Activated CD4-positive, alpha-beta T cell treated with anti-CD3 and anti-CD28 coated beads, Interleukin-2, Interleukin-4, amounts not matched to agents 100 ng/mL and 50 ng/mL, durations not matched to agents 16 hours and 8 hours (primary cell): ENCODE measurements at regions not wholly inside any gene's neighbourhood (a gene's known extent, or its start where the extent isn't known, plus 50 kb on each side); places are given as distances from the start of the nearest gene placed in this dataset.

Experiments
- DNase-seq: peaks from one replicate; pipeline ENCODE4 v3.0.0-alpha.2; 2020; ENCODE audit warnings: low spot score

DNA sequence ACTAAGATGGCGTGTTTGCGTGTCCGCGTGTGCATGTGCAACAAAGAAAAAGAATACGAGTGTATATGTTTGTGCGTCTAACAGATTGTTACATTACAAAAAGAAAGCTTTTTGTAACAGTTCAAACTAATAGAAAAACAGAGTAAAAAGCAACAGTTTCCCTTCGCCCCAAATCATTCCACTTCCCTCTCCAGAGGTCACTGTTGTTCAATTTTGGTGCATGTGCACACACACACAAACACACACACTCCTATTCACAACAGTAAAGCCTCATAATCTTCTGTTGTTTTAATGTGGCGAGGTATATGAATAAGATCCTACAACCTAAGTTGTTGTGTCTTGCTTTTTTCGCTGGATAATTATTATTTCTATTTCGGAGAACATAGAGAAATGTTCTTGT lies 357.3 kb upstream of the SLC8A1 start:
- no peak for DNase-seq

GRCh38 chr2:40814616-40815015 lies 362.7 kb upstream of the SLC8A1 start:
- DNase-seq: no peak

- DNase-seq: no peak
These were observed 368.4 kb upstream of the SLC8A1 start for GRCh38 chr2:40820319-40820718.

DNA sequence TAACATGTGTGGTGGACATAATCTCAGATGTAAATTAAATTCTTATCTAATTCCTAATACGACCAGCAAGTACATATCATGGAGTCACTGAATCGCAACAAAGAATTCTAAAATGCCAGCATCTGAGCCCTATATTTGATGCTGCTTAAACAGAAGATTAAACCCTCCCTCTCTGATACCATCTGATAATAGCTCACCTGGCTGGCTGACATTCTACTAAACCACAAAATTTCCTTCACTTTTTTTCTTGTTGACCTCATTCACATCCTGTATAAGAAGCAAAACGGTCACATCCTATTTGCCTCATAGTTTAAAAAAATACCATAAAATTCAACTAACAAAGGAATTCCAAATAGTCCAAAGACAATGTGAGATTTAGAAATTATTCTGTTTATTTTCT lies 371.6 kb upstream of the SLC8A1 start:
- DNase-seq: no peak

- no peak for DNase-seq
These were observed 372.4 kb upstream of the SLC8A1 start for GRCh38 chr2:40824278-40824677.

GRCh38 chr2:40827392-40827791 lies 375.5 kb upstream of the SLC8A1 start:
- no peak for DNase-seq

- no peak for DNase-seq
These were observed 379.5 kb upstream of the SLC8A1 start for GRCh38 chr2:40831321-40831873.

GRCh38 chr2:40841856-40842255 lies 390.0 kb upstream of the SLC8A1 start:
- DNase-seq: no peak

DNA sequence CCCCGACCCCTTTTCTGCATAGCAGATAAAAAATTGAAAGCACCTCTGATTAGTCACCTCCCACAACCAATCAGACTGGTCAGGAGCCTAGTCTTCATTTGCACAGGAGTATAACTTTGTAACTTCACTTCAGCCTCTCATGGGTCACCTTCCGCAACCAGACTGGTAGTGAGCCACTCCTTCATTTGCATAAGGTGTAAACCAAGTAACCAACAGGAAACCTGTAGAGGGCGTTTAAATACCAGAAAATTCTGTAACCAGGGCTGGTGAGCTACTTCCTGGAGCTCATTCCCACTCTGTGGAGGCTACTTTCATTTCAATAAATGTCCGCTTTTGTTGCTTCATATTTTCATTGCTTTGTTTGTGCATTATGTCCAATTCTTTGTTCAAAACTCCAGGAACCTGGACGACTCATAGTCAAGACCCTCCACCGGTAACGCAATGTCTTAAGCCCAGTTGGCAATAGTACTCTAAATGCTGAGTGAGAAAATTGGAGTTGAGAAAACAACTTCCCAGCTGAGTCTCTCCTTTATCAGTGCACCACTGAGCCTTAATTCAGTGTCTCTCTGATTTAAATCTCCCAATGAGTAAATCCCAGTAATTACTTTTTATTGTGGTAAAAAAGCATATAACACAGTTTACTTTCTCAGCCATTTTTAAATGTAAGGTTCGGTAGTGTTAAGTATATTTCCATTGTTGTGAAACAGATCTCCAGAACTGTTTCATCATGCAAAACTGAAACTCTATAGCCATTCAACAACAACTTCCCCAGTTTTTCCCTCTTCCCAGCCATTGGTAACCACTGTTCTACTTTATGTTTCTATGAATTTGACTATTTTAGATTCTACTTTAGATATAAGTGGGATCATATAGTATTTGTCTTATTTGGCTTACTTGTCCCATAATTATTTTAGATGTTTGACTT lies 392.7 kb upstream of the SLC8A1 start:
- no peak for DNase-seq

DNA sequence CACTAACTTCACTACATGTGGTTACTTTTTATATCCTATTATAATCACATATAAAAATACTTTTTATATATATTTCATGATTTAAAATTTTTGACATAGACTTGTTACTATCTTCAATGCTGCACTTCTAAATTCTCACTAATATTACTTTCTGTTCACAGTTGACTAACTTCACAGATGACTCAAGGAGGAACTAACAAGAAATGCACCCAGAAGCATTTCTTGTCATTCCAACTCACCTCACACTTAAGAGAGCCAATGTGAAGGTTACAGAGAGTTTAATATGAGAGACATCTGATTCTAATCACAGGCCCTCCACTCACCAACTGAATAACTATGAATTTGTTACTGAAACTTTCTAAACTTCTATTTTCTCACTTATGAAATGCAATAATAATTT lies 399.8 kb upstream of the SLC8A1 start:
- DNase-seq: no peak

DNA sequence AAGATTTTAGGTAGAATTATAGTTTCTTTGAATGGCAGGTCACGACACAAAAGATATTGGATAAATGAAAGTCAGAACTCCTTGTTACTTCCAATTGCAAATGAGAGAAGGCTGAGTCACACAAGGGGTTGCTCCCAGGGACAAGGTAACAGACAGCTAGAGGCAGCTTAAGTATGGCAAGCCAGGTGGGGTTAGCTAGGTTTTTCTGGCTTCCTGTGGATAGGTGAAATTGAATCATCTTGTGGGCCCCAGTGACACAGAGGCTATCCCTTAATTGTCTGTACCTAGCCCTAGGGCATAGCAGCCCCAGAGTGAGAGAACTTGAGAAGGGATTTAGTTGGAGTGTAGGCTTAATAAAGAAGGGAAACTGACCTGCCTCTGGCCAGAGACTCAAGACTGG lies 407.7 kb upstream of the SLC8A1 start:
- DNase-seq: no peak

DNA sequence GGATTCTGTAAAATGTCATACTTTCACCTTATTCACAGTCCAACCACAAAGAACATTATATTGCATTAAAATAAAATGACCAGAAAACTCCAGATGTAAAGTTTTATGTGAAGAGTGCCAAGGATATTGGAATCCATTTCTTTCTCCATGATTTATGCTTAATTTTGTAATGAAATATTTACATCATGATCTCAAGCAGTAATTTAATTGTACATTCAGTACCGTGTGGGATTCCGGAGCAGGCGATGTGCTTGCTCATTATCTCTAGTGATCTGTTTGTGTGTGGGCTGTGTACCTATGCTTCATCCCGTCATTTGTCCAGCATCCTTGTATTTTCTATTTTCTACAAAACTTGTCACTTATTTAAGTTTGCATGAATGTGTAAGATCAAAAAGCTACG lies 415.9 kb upstream of the SLC8A1 start:
- DNase-seq: no peak

GRCh38 chr2:40872580-40872979 lies 420.7 kb upstream of the SLC8A1 start:
- DNase-seq: no peak

- no peak for DNase-seq
These were observed 422.5 kb upstream of the SLC8A1 start for GRCh38 chr2:40874380-40874779.

DNA sequence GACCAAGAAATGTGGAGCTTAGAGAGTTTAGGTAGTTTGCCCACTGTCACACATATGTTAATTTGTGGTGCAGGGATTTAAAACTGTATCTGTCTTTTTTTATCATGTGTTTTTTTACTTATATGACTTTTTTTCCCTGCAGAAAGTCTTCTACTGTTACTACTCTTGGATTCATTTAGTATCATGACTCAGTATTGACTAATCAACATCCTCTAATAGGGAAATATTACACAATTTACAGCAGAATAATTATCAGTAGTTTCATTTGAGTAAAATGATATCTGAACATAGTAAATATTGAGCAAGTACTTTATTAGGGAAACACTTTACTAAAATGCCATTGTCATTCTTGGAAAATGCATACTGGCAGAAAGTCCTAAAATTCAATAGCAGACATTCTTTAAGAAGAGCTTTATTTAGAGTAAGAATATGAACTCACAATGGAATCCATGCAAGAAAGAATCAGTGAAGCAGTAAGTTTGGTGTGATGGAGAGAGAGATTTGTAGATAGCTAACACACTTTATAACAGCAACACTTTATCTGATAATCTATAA lies 425.9 kb upstream of the SLC8A1 start:
- DNase-seq: no peak

- no peak for DNase-seq
These were observed 427.4 kb upstream of the SLC8A1 start for GRCh38 chr2:40879305-40879704.

- no peak for DNase-seq
These were observed 434.2 kb upstream of the SLC8A1 start for GRCh38 chr2:40886100-40886499.

GRCh38 chr2:40886655-40887054 lies 434.8 kb upstream of the SLC8A1 start:
- no peak for DNase-seq

DNA sequence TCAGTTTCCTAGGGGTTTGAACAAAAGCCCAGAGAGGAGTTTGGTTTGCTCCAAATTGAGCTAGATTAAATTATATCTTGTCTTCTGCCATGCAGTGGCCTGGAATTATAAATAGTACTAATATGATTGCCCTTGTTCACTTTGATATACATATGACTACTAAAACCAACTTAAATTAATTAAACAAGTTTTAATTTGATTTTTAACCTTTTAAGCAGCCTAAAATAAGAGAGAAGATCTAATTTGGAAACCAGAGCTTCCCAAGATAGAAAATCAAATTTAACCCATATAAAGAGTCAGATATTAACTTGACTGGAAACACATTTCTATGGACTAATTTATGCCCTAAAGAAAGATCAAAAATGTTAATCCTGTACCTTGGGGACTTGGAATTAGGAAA lies 444.5 kb upstream of the SLC8A1 start:
- DNase-seq: no peak

DNA sequence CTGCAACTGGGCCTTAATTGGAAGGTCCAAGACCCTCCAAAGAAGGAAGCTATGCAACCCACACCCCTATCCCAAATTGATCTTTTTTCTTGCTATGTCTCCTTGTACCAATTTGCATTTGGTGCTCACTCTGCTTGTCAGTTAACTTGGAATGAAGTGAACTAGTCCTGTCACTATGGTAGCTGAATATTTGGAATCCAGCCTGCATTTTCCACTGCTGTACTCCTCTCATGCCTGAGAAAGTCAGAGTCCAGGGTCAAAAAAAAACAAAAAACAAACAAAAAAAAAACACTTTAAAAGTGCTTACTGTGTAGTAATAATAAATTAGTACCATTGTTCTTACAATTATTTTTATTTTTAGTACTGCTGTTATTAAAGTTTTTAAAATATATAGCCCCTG lies 462.8 kb upstream of the SLC8A1 start:
- no peak for DNase-seq

DNA sequence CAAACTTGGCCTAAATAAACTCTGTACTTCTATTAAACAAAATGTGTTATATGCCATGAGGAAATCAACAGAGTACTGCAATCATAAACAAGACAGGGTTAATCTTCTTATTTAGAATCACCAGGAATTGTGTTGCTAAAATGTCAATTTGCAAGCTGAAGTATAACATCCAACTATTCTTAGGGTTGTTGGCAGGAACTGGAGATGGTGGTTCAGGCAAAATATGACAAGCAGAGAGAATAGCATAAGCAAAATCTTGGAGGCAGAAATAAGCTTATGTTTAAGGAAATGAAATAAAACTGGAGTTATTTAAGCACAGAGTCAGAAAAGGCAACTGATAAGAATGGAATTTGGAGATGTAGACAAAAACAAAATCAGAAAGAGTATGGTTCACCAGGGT lies 463.8 kb upstream of the SLC8A1 start:
- DNase-seq: no peak

DNA sequence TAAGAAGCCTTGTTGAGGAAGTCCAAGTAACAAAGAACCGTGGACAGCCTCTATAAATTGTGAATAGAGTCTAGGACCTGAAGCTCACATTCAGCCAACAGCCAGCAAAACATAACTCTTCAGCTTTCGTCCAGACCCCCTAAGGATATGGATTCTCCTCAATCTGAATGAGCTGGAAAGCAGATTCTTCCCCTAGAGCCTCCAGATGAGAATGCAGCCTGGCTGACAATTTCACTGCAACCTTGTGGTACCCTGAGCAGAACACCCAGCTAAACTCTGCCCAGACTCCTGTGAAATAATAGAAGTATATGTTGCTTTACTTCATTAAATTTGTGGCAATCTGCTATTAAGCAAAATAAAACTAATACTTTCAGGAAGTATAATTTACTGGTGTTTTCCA lies 483.5 kb upstream of the SLC8A1 start:
- DNase-seq: no peak

DNA sequence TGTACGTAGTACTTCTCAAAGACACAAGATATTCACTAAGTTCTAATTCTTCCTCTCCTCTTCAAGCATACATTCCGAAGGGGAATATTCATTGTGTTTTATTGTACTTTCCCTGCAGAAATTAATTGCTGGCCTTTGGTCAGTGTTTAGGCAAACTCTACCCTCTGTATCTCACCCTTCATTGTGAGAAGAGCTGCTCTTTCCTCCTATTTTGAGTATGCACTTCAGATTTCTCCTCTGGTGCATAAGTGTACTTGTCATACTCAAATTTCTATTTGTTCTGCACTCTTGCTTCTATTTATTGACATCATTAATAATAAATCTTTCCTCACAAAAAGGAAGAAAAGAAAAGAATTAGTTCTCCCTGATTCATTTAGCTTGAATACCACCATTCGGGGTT lies 485.4 kb upstream of the SLC8A1 start:
- no peak for DNase-seq

- no peak for DNase-seq
These were observed 501.5 kb upstream of the SLC8A1 start for GRCh38 chr2:40953341-40953740.
